NCI-H446 (cell line): ENCODE measurements at regions not wholly inside any gene's neighbourhood (a gene's known extent, or its start where the extent isn't known, plus 50 kb on each side); places are given as distances from the start of the nearest gene placed in this dataset.
"Not testable (repeated sequence)": the region's sequence is repeated elsewhere in the genome, so short reads cannot be mapped to it uniquely, and the experiment has no call there.

Source experiments
- DNase-seq, 2 experiments: peaks; one replicate each; lab custom pipeline; 2025; lab: John Stamatoyannopoulos, UW

GRCh38 chr5:101036778-101037177 lies 133.7 kb upstream of the ST8SIA4 start:
- no peak for DNase-seq

- no peak for DNase-seq
These were observed 132.3 kb upstream of the ST8SIA4 start for GRCh38 chr5:101035425-101035824.

GRCh38 chr5:101024299-101024698 lies 121.2 kb upstream of the ST8SIA4 start:
- DNase-seq, result no peak

GRCh38 chr5:101018299-101018698 lies 115.2 kb upstream of the ST8SIA4 start:
- DNase-seq, result no peak

GRCh38 chr5:101012880-101013279 lies 109.8 kb upstream of the ST8SIA4 start:
- no peak for DNase-seq

- no peak for DNase-seq
These were observed 106.9 kb upstream of the ST8SIA4 start for GRCh38 chr5:101009758-101010519.

GRCh38 chr5:100992354-100992753 lies 89.3 kb upstream of the ST8SIA4 start:
- DNase-seq, result no peak

- DNase-seq, result not testable (repeated sequence)
These were observed 80.5 kb upstream of the ST8SIA4 start for GRCh38 chr5:100983601-100984000.

- DNase-seq, result no peak
These were observed 71.0 kb upstream of the ST8SIA4 start for GRCh38 chr5:100974082-100974481.

GRCh38 chr5:100970646-100971255 lies 67.7 kb upstream of the ST8SIA4 start:
- DNase-seq, result no peak

GRCh38 chr5:100965291-100965690 lies 62.2 kb upstream of the ST8SIA4 start:
- no peak for DNase-seq
